ENCODE measurements at regions not wholly inside any gene's neighbourhood (a gene's known extent, or its start where the extent isn't known, plus 50 kb on each side); places are given as distances from the start of the nearest gene placed in this dataset.

GRCh38 chr11:122205036-122205435 is 89.0 kb upstream of the BLID start:
- TF ChIP-seq YY1 (IDR thresholded peaks at IDR 0.05; ENCODE audit: low read depth) (no peak), MAX (IDR thresholded peaks at IDR 0.05) (no peak), RAD21 (IDR thresholded peaks at IDR 0.05; ENCODE audit: low read depth) (no peak), ZBTB7A (IDR thresholded peaks at IDR 0.05; ENCODE audit: low read depth) (no peak), EGR1 (IDR thresholded peaks at IDR 0.05) (no peak), TEAD4 (IDR thresholded peaks at IDR 0.05) (no peak), TCF12 (IDR thresholded peaks at IDR 0.05; ENCODE audit: low read depth) (no peak)
